ENCODE measurements at regions not wholly inside any gene's neighbourhood (a gene's known extent, or its start where the extent isn't known, plus 50 kb on each side); places are given as distances from the start of the nearest gene placed in this dataset.

GRCh38 chr1:209376774-209377173, 206.7 kb upstream of the CAMK1G start:
- no peak for DNase-seq (ENCODE audit: low spot score)

DNA sequence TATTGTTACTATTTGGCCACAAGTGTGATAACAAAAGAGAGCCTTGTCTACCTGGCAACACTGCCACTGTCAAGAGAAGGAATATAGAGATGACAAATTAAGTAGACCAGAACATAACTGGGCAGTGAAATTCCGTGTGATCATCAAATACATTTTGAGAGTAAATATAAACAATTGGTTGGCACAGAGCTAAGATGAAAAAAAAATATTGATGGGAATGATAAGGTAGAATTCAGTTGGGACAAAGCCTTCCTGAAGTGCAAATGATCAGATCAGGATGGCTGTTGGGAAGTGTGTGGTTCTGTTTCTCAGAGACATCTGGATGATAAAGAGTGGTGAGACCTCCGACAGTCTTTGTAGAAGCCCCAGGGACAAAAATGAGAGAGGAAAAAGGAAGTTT, 205.5 kb upstream of the CAMK1G start:
- DNase-seq (ENCODE audit: low spot score), result no peak

DNA sequence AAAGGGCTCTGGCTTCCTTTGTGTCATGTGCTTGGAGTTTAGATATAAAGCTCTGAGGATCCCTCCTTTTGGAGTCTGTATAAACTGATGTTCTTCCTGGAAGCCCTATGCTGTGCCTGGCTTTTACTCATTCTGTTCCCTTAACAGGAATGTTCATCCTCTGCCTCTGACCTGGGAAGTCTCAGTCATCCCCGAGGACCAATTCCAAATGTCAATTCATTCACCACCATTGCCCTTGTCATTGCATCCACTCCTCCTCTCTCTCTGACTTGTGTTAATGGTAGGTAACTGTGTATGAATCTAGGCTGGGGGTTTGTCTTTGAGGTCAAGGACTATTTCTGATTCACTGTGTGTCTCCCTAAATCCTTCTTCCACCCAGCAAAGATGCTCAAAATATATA, 204.2 kb upstream of the CAMK1G start:
- DNase-seq (ENCODE audit: low spot score), result no peak

DNA sequence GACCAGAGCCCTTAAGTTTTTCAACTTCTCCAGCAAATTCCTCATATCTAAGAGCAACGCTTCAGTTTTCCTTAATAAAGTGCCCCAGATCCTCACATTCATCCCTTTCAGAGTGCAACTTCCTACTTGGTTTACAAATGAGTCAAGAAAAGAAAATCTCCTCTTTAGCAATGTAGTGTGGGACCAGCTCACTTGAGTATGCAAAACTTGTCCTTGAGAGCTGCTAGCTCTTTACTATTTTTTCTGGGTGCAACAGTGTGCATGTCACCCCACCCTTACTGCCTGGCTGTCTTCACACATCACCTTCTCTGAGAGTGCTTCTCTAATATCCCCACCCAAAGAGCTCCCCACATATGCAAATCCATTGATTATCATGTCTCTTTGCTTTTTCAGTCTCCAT, 203.1 kb upstream of the CAMK1G start:
- no peak for DNase-seq (ENCODE audit: low spot score)

GRCh38 chr1:209382231-209383100, 201.0 kb upstream of the CAMK1G start:
- no peak for DNase-seq (ENCODE audit: low spot score)

- no peak for DNase-seq (ENCODE audit: low spot score)
Observed at GRCh38 chr1:209383422-209383821, 200.1 kb upstream of the CAMK1G start.

- no peak for DNase-seq (ENCODE audit: low spot score)
Observed at GRCh38 chr1:209383907-209384709, 199.4 kb upstream of the CAMK1G start.

DNA sequence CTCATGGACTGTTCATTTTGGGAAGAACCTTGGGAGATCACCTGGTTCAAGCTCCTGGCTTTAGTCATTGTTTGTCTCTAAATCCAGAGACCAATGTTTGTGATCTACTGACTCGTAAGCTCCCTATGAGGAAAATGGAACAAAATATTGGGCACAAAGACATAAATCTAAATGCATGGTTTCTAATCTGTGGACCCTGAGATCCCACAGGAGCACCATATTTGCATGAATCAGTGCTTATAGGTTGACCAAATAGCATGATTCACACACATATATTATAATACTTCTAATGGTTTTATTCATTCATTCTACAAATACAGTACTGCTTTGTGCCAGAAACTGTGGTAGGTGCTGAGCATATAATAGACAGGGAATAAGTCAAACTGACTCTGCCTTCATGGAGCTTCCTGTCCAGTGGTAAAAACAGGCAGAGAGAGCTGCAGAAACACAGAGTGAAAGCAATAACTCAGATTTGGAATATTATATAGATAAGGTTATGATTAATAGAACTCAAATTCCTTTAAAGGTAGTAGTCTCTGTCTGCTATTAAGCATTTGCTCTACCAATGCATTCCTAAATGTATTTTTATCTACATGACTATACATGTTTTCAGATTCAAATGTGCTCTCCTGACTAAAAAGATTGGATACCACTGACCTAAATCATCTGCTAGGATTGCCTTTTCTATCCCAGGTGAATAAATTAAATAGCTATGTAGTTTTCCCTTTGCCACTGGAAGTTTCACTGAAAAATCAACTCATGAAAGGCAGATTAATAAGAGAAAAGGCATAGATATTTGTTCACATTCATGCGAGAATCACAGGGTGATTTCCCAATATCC, 198.6 kb upstream of the CAMK1G start:
- no peak for DNase-seq (ENCODE audit: low spot score)

DNA sequence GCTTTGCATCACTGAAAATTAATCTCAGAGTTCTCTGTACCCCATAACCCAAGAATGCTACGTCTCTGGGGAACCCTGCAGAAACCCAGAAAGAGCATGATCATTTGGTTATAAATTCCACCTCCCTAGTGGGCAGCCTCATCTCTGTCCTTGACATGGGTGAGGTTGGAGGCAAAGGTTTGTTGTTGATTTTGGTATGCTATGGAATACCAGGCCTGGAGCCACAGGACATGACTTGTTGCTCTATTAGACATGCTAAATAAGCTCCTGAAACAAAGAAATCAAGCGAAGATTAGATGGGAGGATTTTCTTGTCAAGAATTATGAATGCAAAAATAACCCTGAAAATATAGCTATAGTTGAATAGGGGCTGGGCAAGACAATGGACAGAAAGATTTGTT, 197.4 kb upstream of the CAMK1G start:
- DNase-seq (ENCODE audit: low spot score), result no peak

GRCh38 chr1:209387271-209387968, 196.1 kb upstream of the CAMK1G start:
- DNase-seq (ENCODE audit: low spot score), result no peak

GRCh38 chr1:209387969-209388329, 195.6 kb upstream of the CAMK1G start:
- peak; percentile 64 for DNase-seq (ENCODE audit: low spot score)

- no peak for DNase-seq (ENCODE audit: low spot score)
Observed at GRCh38 chr1:209388358-209388757, 195.2 kb upstream of the CAMK1G start.

DNA sequence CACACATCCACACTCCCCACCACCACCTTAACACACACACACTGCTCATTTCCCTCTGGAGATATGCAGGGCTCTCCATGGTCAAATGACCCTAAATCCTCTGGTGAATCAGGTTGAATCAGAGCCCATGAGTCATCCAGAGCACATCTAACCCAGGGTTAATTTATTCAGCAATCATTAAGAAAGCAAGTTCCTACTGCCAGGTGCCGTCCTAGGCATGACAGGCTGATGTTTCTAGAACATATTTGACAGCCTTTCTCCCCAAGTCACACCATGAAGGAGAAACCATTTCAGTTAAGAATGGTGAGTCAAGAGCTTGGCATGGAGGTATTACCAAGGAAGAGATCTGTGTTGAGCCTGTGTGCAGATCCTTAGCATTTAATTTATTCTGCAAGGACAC, 194.3 kb upstream of the CAMK1G start:
- DNase-seq (ENCODE audit: low spot score), result peak; percentile 63

GRCh38 chr1:209389975-209390374, 193.5 kb upstream of the CAMK1G start:
- DNase-seq (ENCODE audit: low spot score), result no peak

GRCh38 chr1:209390764-209391163, 192.8 kb upstream of the CAMK1G start:
- no peak for DNase-seq (ENCODE audit: low spot score)

DNA sequence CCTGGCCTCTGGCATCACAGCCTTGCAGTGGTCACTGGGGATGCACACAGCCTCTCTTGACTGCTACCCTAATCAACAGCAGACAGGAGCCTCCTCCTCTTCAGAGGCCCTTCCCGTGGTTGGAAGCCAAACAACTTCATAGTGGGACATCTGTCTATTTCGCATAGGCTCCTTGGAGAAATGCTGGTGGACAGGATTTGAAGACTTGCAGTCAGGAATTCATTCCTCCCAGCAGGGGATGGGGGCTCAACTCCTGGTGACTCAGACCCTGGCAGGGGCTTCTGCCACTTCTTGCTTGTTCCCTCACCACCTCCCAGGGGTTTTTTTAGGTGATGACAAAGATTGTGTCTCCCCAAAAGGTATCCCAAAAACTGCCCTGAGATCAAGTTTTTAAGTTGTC, 191.7 kb upstream of the CAMK1G start:
- no peak for DNase-seq (ENCODE audit: low spot score)

DNA sequence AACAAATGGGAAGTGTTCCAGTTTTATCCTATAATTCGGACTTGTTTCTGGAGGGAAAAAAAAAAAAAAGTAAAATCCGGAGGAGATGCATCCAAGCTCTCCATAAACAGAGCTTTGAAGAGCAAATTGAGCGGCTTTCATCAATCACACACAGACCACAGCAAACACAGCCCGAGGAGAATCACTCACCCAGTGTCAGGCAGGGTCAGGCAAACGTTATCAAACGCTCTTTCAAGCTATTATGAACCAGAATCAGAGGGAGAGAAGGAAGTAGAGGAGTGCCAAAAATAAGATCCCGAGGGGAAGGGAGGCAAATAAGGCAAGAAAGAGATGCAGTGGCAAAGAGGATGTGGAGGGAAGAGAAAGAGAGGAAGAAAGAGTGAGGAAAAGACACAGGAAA, 188.3 kb upstream of the CAMK1G start:
- no peak for DNase-seq (ENCODE audit: low spot score)

- DNase-seq (ENCODE audit: low spot score), result no peak
Observed at GRCh38 chr1:209397371-209397770, 186.1 kb upstream of the CAMK1G start.

DNA sequence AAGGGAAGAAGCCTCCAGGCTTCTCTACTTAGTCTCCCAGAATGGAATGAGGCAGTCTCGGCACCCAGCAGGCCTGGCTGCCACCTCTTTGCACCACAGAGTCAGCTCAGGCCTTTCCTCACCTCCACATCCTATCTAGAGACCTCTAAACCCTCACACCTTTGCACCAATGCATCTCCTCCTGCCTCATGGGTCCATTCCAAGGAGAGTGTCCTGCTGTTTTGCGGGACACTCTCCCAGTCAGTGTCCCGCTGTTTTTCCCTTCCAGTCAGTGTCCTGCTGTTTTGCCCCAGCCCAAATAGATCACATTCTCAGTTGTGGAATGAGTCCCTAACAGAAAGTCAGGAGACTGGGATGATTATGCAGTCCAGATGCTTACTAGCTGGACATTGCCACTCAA, 185.6 kb upstream of the CAMK1G start:
- no peak for DNase-seq (ENCODE audit: low spot score)

GRCh38 chr1:209398313-209398991, 185.1 kb upstream of the CAMK1G start:
- peak; percentile 82 for DNase-seq (ENCODE audit: low spot score)

- DNase-seq (ENCODE audit: low spot score), result no peak
Observed at GRCh38 chr1:209399800-209400199, 183.7 kb upstream of the CAMK1G start.

Data from AG20443 (cell line).